K562 (cell line): ENCODE measurements at regions not wholly inside any gene's neighbourhood (a gene's known extent, or its start where the extent isn't known, plus 50 kb on each side); places are given as distances from the start of the nearest gene placed in this dataset.

Experiments
- ATAC-seq: fragments of 200-7000 bp; cut with Tn5 transposase; 3 replicates; pipeline ENCODE4 v1.9.1; 2020; ENCODE audit warnings: moderate library complexity
- BruUV-seq: library from RNA; stranded (reverse); fragments of 400-500 nt; replicated peaks from 2 replicates; lab custom pipeline; 2021; lab: Mats Ljungman, UMichigan
- CTCF ChIA-PET: fragments of 300-600 bp; formaldehyde crosslinking; extraction: SDS; loops from one replicate; lab custom pipeline; 2021; ENCODE audit warnings: low intra/inter-chr PET ratio; lab: Yijun Ruan, JAX
- POLR2A ChIA-PET: fragments of 300-600, 350-650 bp; sonication (Branson Sonifier 250); formaldehyde crosslinking; extraction: SDS; loops from one replicate; lab custom pipeline; 2021; ENCODE audit warnings: antibody characterized with exemption, inconsistent platforms; lab: Yijun Ruan, JAX
- DNase-seq, 4 experiments: peaks; one replicate each; pipeline versions ENCODE4 v3.0.0 to v3.0.0-alpha.2; 2011 to 2018; ENCODE audit warnings: low spot score in 3 of 4, mixed read lengths in 3 of 4; ENCODE audit errors: extremely low read depth in 1 of 4
- FAIRE-seq: peaks from 2 replicates; lab custom pipeline; 2011; peaks lifted over from hg19 to GRCh38; lab: Jason Lieb, UNC
- H2AFZ ChIP-seq: 2 replicates; pipeline ENCODE4 v1.6.0; 2011; ENCODE audit warnings: low read depth, low read length, control low read depth, inconsistent platforms
- H3K27ac ChIP-seq: fragments of 200-600 bp; 3 replicates; pipeline ENCODE4 v1.8.0; 2011; ENCODE audit warnings: low read depth, mild to moderate bottlenecking, control low read depth, inconsistent platforms, low read length, moderate library complexity, mixed read lengths; ENCODE audit errors: extremely low read depth
- H3K27me3 ChIP-seq, 2 experiments: fragments of 300-600 bp in 1 of 2; 2 replicates in 1 of 2; 3 replicates in 1 of 2; pipeline versions ENCODE4 v1.6.0 to v1.8.0; 2011; ENCODE audit warnings: inconsistent platforms in 2 of 2, low read length in 2 of 2, mild to moderate bottlenecking in 1 of 2, mixed read lengths in 1 of 2, moderate library complexity in 1 of 2; ENCODE audit not compliant: control insufficient read depth in 2 of 2, insufficient read depth in 2 of 2
- H3K36me3 ChIP-seq: fragments of 300-600 bp; 3 replicates; pipeline ENCODE4 v1.8.0; 2011; ENCODE audit warnings: mild to moderate bottlenecking, low read length, inconsistent platforms; ENCODE audit not compliant: control insufficient read depth, insufficient read depth
- H3K4me1 ChIP-seq, 2 experiments: fragments of 200-600 bp in 1 of 2; replicated peaks in 1 of 2; 2 replicates in 1 of 2; 3 replicates in 1 of 2; pipeline versions ENCODE4 v1.5.1 to v1.8.0; 2011; ENCODE audit warnings: inconsistent platforms in 2 of 2, low read length in 2 of 2, mild to moderate bottlenecking in 1 of 2, mixed read lengths in 1 of 2, moderate library complexity in 1 of 2; ENCODE audit not compliant: control insufficient read depth in 2 of 2, insufficient read depth in 2 of 2
- H3K4me2 ChIP-seq: 2 replicates; pipeline ENCODE4 v1.6.1; 2011; ENCODE audit warnings: low read length, control low read depth, inconsistent platforms, mixed read lengths; ENCODE audit not compliant: insufficient read depth
- H3K4me3 ChIP-seq: fragments of 200-600 bp; sonication (generic), shearing (Covaris generic); 2 replicates; pipeline ENCODE4 v1.5.1; 2016; ENCODE audit warnings: control low read depth, inconsistent platforms
- H3K79me2 ChIP-seq: fragments of 200-600 bp; 3 replicates; pipeline ENCODE4 v1.8.0; 2011; ENCODE audit warnings: low read length, inconsistent platforms; ENCODE audit not compliant: control insufficient read depth, insufficient read depth
- H3K9ac ChIP-seq, 2 experiments: 2 replicates each; pipeline versions ENCODE4 v1.6.0 to v1.6.1; 2011; ENCODE audit warnings: low read depth in 2 of 2, low read length in 2 of 2, control low read depth in 1 of 2, inconsistent platforms in 1 of 2, mild to moderate bottlenecking in 1 of 2, mixed read lengths in 1 of 2; ENCODE audit not compliant: insufficient read depth in 1 of 2
- H3K9me1 ChIP-seq: one replicate; pipeline ENCODE4 v1.6.0; 2011; ENCODE audit warnings: inconsistent platforms, mild to moderate bottlenecking, low read length, moderate library complexity; ENCODE audit not compliant: control insufficient read depth, insufficient read depth
- H3K9me3 ChIP-seq: replicated peaks from 2 replicates; pipeline ENCODE4 v1.5.1; 2011; ENCODE audit warnings: low read depth, low read length, inconsistent platforms; ENCODE audit not compliant: control insufficient read depth, insufficient read depth
- H4K20me1 ChIP-seq: replicated peaks from 2 replicates; pipeline ENCODE4 v1.6.1; 2011; ENCODE audit warnings: low read length, inconsistent platforms, mixed read lengths; ENCODE audit not compliant: control insufficient read depth, insufficient read depth
- ADNP ChIP-seq: fragments of 200-800 bp; sonication (Bioruptor generic); IDR thresholded peaks from 2 replicates; pipeline ENCODE4 v1.6.1; 2016; ENCODE audit warnings: missing genetic modification characterization, missing compliant biosample characterization
- DIDO1 ChIP-seq: fragments of 450-650 bp; IDR thresholded peaks from 2 replicates; pipeline ENCODE4 v1.6.1; 2016; ENCODE audit warnings: low read depth, missing biosample characterization, missing genetic modification characterization
- HNRNPLL ChIP-seq: fragments of 200-400 bp; formaldehyde crosslinking; IDR thresholded peaks from 2 replicates; pipeline ENCODE4 v1.6.1; 2017; ENCODE audit warnings: low read length, low read depth, mild to moderate bottlenecking; ENCODE audit not compliant: poor library complexity, severe bottlenecking
- MAFG ChIP-seq: fragments of 450-650 bp; conservative IDR thresholded peaks from 2 replicates; pipeline ENCODE4 v1.6.1; 2016; ENCODE audit warnings: missing genetic modification characterization, missing compliant biosample characterization
- NFIC ChIP-seq: fragments of 450-650 bp; IDR thresholded peaks from 2 replicates; pipeline ENCODE4 v1.6.1; 2017; ENCODE audit warnings: mild to moderate bottlenecking, inconsistent platforms
- NFIX ChIP-seq: fragments of 250-450 bp; sonication (Bioruptor Pico); IDR thresholded peaks from 2 replicates; pipeline ENCODE4 v1.4.0; 2020; ENCODE audit warnings: low read depth, mild to moderate bottlenecking, moderate library complexity
- NFYB ChIP-seq: IDR thresholded peaks from 2 replicates; pipeline ENCODE4 v1.6.1; 2011; ENCODE audit warnings: mild to moderate bottlenecking, moderate library complexity; ENCODE audit not compliant: insufficient read length; ENCODE audit errors: extremely low read depth
- SREBF2 ChIP-seq: sonication (generic); formaldehyde crosslinking; IDR thresholded peaks from 2 replicates; pipeline ENCODE4 v1.4.0; 2020; ENCODE audit warnings: mild to moderate bottlenecking, missing genetic modification reagents
- ZFP1 ChIP-seq: fragments of 450-650 bp; formaldehyde crosslinking; IDR thresholded peaks from 2 replicates; pipeline ENCODE4 v1.4.0; 2020; ENCODE audit warnings: mild to moderate bottlenecking, mixed read lengths
- ZNF764 ChIP-seq: fragments of 250-450 bp; sonication (Bioruptor Pico); IDR thresholded peaks from 2 replicates; pipeline ENCODE4 v1.4.0; 2020; ENCODE audit warnings: low read depth, mild to moderate bottlenecking, moderate library complexity
- WGBS: fragments of 100-300 bp; shearing (Covaris generic); methylation state at CpG from one replicate; pipeline ENCODE4 v1.1.6; 2016; ENCODE audit warnings: low coverage, mixed read lengths; ENCODE audit not compliant: insufficient coverage; ENCODE audit errors: missing lambda C conversion rate; 5-methylcytosine and 5-hydroxymethylcytosine counted together
- in situ Hi-C: fragments of 300-500 bp; cut with MboI; formaldehyde crosslinking; loops from 4 replicates; pipeline ENCODE4 v1.15.0; 2018; ENCODE audit warnings: inconsistent platforms, mixed read lengths
- intact Hi-C: fragments of 100-400 bp; cut with micrococcal nuclease; formaldehyde crosslinking; loops from 2 replicates; pipeline ENCODE4 v1.14.2; 2022
- TF ChIP-seq, protein P1 (sequence below): IDR thresholded peaks from 3 replicates; pipeline ENCODE4 v1.6.1; 2011; ENCODE audit warnings: borderline replicate concordance, mild to moderate bottlenecking; ENCODE audit not compliant: insufficient read length, insufficient read depth
- TF ChIP-seq, protein P2 (sequence below): sonication (generic); formaldehyde crosslinking; IDR thresholded peaks from 2 replicates; pipeline ENCODE4 v1.8.0; 2022; ENCODE audit warnings: mild to moderate bottlenecking, missing genetic modification reagents
- TF ChIP-seq, protein P3 (sequence below): fragments of 250-450 bp; sonication (Bioruptor Pico); IDR thresholded peaks from 2 replicates; pipeline ENCODE4 v1.5.0; 2020; ENCODE audit warnings: mild to moderate bottlenecking, borderline replicate concordance

DNA sequence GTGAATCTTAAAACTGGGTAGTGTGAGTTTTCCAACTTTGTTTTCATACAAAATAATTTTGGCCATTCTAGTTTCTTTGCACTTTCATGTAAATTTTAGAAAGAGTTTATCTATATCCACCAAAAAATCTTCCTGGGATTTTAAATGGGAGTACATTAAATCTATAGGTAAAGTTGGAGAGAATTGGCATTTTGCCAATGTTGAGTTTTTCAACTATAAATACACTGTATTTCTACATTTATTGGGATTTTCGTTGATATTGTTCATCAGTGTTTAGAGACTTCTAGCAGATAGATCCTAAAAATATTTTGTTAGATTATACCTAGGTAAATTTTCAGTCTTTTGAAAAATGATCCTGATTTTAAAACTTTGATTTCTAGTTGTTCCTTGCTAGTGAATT is 83.1 kb upstream of the CCDC54 start:
- H3K9ac ChIP-seq = no peak overlapping the region
- no peak overlapping the region for H3K27ac ChIP-seq
- H3K9me3 ChIP-seq = no peaks in the 10 kb centered on the region
- no peaks in the 10 kb centered on the region for H3K27me3 ChIP-seq
- H3K4me3 ChIP-seq = no peak overlapping the region
- TF ChIP-seq NFIX (CRISPR knock-in tag) = peak; percentile 93
- no peak for TF ChIP-seq HNRNPLL
- TF ChIP-seq NFIC = peak; percentile 92
- no peaks in the 10 kb centered on the region for H4K20me1 ChIP-seq
- H3K4me2 ChIP-seq = no peak overlapping the region
- intact Hi-C loops = no loop called here
- BruUV-seq = no TSS peak
- ChIA-PET CTCF (interaction anchor here (0.6 kb wide), 1 partner anchor 129 kb away, joined by 3 read pairs; no protein-coding TSS in a partner anchor), POLR2A (no interaction called here)
- ATAC-seq = no peak
- H3K4me1 ChIP-seq = no peaks in the 10 kb centered on the region
- WGBS = 0% methylated on average over 1 of the region's 1 CpG
- no peaks in the 10 kb centered on the region for H3K36me3 ChIP-seq
- H3K9me1 ChIP-seq = no peaks in the 10 kb centered on the region
- in situ Hi-C loops = no loop called here
- no peak for DNase-seq
- FAIRE-seq = no peak
- no peak overlapping the region for H2AFZ ChIP-seq
- H3K79me2 ChIP-seq = no peaks in the 10 kb centered on the region

DNA sequence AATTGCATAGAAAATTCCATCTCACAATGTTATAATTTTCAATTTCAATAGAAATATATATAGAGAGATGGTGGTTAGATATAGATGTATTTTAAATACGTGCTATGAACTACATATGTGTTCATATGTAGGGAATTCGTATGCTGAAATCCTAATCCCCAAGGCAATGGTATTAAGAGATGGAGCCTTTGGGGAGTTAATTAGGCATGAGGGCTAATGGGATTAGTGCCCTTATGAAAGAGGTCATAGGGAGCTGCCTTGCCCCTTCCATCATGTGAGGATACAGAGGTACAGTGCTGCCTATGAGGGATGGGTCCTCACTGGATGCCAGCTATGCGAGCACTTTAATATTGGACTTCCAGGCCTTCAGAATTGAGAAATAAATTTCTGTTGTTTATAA is 79.6 kb upstream of the CCDC54 start:
- Histone ChIP-seq H3K4me1 (no peaks in the 10 kb centered on the region), H3K36me3 (no peaks in the 10 kb centered on the region)
- 0% methylated on average over 2 of the region's 3 CpGs for WGBS
- TF ChIP-seq, protein P1, sequence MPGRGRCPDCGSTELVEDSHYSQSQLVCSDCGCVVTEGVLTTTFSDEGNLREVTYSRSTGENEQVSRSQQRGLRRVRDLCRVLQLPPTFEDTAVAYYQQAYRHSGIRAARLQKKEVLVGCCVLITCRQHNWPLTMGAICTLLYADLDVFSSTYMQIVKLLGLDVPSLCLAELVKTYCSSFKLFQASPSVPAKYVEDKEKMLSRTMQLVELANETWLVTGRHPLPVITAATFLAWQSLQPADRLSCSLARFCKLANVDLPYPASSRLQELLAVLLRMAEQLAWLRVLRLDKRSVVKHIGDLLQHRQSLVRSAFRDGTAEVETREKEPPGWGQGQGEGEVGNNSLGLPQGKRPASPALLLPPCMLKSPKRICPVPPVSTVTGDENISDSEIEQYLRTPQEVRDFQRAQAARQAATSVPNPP = no peak
- TF ChIP-seq ZNF764 (CRISPR knock-in tag) (no peak), ADNP (tag) (no peak), ZFP1 (CRISPR knock-in tag) (no peak), MAFG (tag) (no peak), SREBF2 (CRISPR knock-in tag) (no peak), DIDO1 (no peak), NFYB (no peak)
- TF ChIP-seq, protein P2, sequence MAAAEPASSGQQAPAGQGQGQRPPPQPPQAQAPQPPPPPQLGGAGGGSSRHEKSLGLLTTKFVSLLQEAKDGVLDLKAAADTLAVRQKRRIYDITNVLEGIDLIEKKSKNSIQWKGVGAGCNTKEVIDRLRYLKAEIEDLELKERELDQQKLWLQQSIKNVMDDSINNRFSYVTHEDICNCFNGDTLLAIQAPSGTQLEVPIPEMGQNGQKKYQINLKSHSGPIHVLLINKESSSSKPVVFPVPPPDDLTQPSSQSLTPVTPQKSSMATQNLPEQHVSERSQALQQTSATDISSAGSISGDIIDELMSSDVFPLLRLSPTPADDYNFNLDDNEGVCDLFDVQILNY (CRISPR knock-in tag) = no peak
- TF ChIP-seq, protein P3, sequence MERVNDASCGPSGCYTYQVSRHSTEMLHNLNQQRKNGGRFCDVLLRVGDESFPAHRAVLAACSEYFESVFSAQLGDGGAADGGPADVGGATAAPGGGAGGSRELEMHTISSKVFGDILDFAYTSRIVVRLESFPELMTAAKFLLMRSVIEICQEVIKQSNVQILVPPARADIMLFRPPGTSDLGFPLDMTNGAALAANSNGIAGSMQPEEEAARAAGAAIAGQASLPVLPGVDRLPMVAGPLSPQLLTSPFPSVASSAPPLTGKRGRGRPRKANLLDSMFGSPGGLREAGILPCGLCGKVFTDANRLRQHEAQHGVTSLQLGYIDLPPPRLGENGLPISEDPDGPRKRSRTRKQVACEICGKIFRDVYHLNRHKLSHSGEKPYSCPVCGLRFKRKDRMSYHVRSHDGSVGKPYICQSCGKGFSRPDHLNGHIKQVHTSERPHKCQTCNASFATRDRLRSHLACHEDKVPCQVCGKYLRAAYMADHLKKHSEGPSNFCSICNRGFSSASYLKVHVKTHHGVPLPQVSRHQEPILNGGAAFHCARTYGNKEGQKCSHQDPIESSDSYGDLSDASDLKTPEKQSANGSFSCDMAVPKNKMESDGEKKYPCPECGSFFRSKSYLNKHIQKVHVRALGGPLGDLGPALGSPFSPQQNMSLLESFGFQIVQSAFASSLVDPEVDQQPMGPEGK (CRISPR knock-in tag) = no peak

More for the DNA sequence above, 79.6 kb upstream of the CCDC54 start:
- BruUV-seq = no TSS peak
- ChIA-PET CTCF (no interaction called here), POLR2A (no interaction called here)
- Histone ChIP-seq H3K4me2 (no peak overlapping the region), H2AFZ (no peak overlapping the region), H3K9me3 (no peaks in the 10 kb centered on the region), H3K79me2 (no peaks in the 10 kb centered on the region), H4K20me1 (no peaks in the 10 kb centered on the region), H3K9ac (no peak overlapping the region), H3K27ac (no peak overlapping the region), H3K9me1 (no peaks in the 10 kb centered on the region), H3K27me3 (no peaks in the 10 kb centered on the region), H3K4me3 (no peak overlapping the region)
- DNase-seq = no peak
- in situ Hi-C loops = no loop called here
- FAIRE-seq = no peak
- ATAC-seq = no peak
- intact Hi-C loops = no loop called here
